Fibroblast of lung (primary cell): ENCODE measurements at regions not wholly inside any gene's neighbourhood (a gene's known extent, or its start where the extent isn't known, plus 50 kb on each side); places are given as distances from the start of the nearest gene placed in this dataset.
"Not testable (repeated sequence)": the region's sequence is repeated elsewhere in the genome, so short reads cannot be mapped to it uniquely, and the experiment has no call there.

Experiments
- CTCF ChIP-seq, 2 donors: IDR thresholded peaks in 1 of 2; conservative IDR thresholded peaks in 1 of 2; 1 replicate in 1 of 2; 2 replicates in 1 of 2; pipeline ENCODE4 v1.5.1; 2011 to 2012; ENCODE audit warnings: low read length in 2 of 2, control low read depth in 1 of 2, inconsistent platforms in 1 of 2, low read depth in 1 of 2, mild to moderate bottlenecking in 1 of 2
- EZH2 ChIP-seq: IDR thresholded peaks from 2 replicates; pipeline ENCODE4 v1.5.1; 2012; ENCODE audit warnings: low read length, control low read depth, mild to moderate bottlenecking; ENCODE audit errors: missing control alignments

DNA sequence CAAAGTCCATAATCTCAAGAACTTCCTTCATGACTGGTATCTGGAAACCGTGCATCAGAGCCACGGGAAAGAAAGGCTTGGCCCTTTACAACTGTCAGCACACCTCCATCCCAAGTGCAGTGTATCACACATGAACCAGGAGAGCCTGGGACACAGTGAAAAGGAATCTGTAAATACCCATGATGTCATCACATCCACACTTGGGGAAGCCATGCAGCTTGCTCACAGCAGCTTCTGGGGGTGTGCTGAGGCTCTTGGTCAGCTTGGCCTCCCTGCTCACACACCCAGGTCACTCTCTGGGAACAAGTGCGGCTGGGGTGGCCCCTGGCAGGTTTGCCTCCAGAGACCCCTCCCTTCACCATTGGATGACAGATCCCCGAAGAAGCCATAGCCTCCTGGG, 51.6 kb upstream of the ASAH2B start:
- TF ChIP-seq CTCF (conservative IDR thresholded peaks at IDR 0.05 in 1 of 2, IDR thresholded peaks at IDR 0.05 in 1 of 2; ENCODE audit: low read depth in 1 of 2, low read length in 2 of 2); EZH2: not testable (repeated sequence)
